AG09319 (cell line): ENCODE measurements at regions not wholly inside any gene's neighbourhood (a gene's known extent, or its start where the extent isn't known, plus 50 kb on each side); places are given as distances from the start of the nearest gene placed in this dataset.

Source experiments
- DNase-seq: peaks from one replicate; pipeline ENCODE4 v3.0.0-alpha.2; 2010; ENCODE audit warnings: low read depth; ENCODE audit errors: extremely low read depth
- CTCF ChIP-seq: IDR thresholded peaks from 2 replicates; pipeline ENCODE4 v1.5.1; 2011; ENCODE audit warnings: low read depth, mild to moderate bottlenecking, inconsistent platforms, low read length, moderate library complexity

GRCh38 chr20:54398814-54399213 is 76.6 kb upstream of the DOK5 start:
- TF ChIP-seq CTCF, result no peak

GRCh38 chr20:54405540-54405939 is 69.9 kb upstream of the DOK5 start:
- TF ChIP-seq CTCF, result no peak

More at GRCh38 chr20:54398814-54399213, 76.6 kb upstream of the DOK5 start:
- no peak for DNase-seq

GRCh38 chr20:54407459-54407858 is 67.9 kb upstream of the DOK5 start:
- TF ChIP-seq CTCF, result no peak
- no peak for DNase-seq

More at GRCh38 chr20:54405540-54405939, 69.9 kb upstream of the DOK5 start:
- DNase-seq, result no peak

GRCh38 chr20:54415967-54416366 is 59.4 kb upstream of the DOK5 start:
- TF ChIP-seq CTCF, result no peak
- DNase-seq, result no peak

- no peak for TF ChIP-seq CTCF
- DNase-seq, result no peak
These were observed 58.6 kb upstream of the DOK5 start for GRCh38 chr20:54416770-54417169.

- no peak for TF ChIP-seq CTCF
- no peak for DNase-seq
These were observed 55.9 kb upstream of the DOK5 start for GRCh38 chr20:54419531-54419930.
